H1 (cell line): ENCODE measurements at regions not wholly inside any gene's neighbourhood (a gene's known extent, or its start where the extent isn't known, plus 50 kb on each side); places are given as distances from the start of the nearest gene placed in this dataset.

ENCODE experiments used
- CREB1 ChIP-seq: IDR thresholded peaks from 2 replicates; pipeline ENCODE4 v1.6.1; 2012; ENCODE audit warnings: inconsistent platforms
- EP300 ChIP-seq, 2 experiments: IDR thresholded peaks; 1 replicate in 1 of 2; 2 replicates in 1 of 2; pipeline ENCODE4 v1.6.1; 2011 to 2012; ENCODE audit warnings: low read depth in 2 of 2, low read length in 2 of 2, mild to moderate bottlenecking in 2 of 2, borderline replicate concordance in 1 of 2, inconsistent platforms in 1 of 2, moderate library complexity in 1 of 2
- JUND ChIP-seq: IDR thresholded peaks from 2 replicates; pipeline ENCODE4 v1.6.1; 2011; ENCODE audit warnings: mild to moderate bottlenecking, improper control_type of control experiment, low read length
- MAFK ChIP-seq: IDR thresholded peaks from 2 replicates; pipeline ENCODE4 v1.6.1; 2012; ENCODE audit warnings: low read depth, mild to moderate bottlenecking, improper control_type of control experiment, low read length
- TEAD4 ChIP-seq: IDR thresholded peaks from 2 replicates; pipeline ENCODE4 v1.6.1; 2012; ENCODE audit warnings: low read depth, low read length, inconsistent platforms, mixed read lengths
- TF ChIP-seq, protein P1 (sequence below), 3 experiments: IDR thresholded peaks; 1 replicate in 2 of 3; 2 replicates in 1 of 3; pipeline versions ENCODE4 v1.5.1 to v1.6.1; 2011; ENCODE audit warnings: low read length in 3 of 3, mild to moderate bottlenecking in 3 of 3, inconsistent platforms in 2 of 3, low read depth in 1 of 3, moderate library complexity in 1 of 3; ENCODE audit not compliant: insufficient read depth in 1 of 3; ENCODE audit errors: control extremely low read depth in 1 of 3

DNA sequence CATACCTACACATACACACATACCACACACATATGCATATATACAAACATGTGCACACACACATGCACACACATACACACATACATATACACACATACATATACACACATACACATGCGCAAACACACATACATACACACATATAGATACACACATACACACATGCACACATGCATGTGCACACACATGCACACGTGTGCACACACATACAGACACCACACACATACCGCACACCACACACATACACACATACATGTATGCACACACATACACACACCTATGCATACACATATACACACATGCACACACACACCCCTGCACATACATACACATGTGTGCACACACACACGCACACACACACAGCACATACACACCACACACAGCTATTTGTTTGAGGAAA lies 236.5 kb downstream of the WDR11 start:
- TF ChIP-seq, protein P1, sequence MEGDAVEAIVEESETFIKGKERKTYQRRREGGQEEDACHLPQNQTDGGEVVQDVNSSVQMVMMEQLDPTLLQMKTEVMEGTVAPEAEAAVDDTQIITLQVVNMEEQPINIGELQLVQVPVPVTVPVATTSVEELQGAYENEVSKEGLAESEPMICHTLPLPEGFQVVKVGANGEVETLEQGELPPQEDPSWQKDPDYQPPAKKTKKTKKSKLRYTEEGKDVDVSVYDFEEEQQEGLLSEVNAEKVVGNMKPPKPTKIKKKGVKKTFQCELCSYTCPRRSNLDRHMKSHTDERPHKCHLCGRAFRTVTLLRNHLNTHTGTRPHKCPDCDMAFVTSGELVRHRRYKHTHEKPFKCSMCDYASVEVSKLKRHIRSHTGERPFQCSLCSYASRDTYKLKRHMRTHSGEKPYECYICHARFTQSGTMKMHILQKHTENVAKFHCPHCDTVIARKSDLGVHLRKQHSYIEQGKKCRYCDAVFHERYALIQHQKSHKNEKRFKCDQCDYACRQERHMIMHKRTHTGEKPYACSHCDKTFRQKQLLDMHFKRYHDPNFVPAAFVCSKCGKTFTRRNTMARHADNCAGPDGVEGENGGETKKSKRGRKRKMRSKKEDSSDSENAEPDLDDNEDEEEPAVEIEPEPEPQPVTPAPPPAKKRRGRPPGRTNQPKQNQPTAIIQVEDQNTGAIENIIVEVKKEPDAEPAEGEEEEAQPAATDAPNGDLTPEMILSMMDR (IDR thresholded peaks at IDR 0.05; ENCODE audit: control extremely low read depth in 1 of 3, insufficient read depth in 1 of 3, low read depth in 1 of 3, low read length in 3 of 3) = no peak
- no peak for TF ChIP-seq JUND
- TF ChIP-seq CREB1 = no peak
- no peak for TF ChIP-seq MAFK
- TF ChIP-seq EP300 (IDR thresholded peaks at IDR 0.05; ENCODE audit: borderline replicate concordance in 1 of 2, low read depth in 2 of 2, low read length in 2 of 2) = no peak
- no peak for TF ChIP-seq TEAD4
